Loucy (cell line): ENCODE measurements at regions not wholly inside any gene's neighbourhood (a gene's known extent, or its start where the extent isn't known, plus 50 kb on each side); places are given as distances from the start of the nearest gene placed in this dataset.

ENCODE experiments used
- CTCF ChIP-seq: fragments of 200-600 bp; sonication (generic); conservative IDR thresholded peaks from 2 replicates; pipeline ENCODE4 v1.5.1; 2014; ENCODE audit warnings: mild to moderate bottlenecking, antibody characterized with exemption, low read length
- EZH2phosphoT487 ChIP-seq: fragments of 200-600 bp; IDR thresholded peaks from 2 replicates; pipeline ENCODE4 v1.6.1; 2018; ENCODE audit warnings: antibody characterized with exemption, mild to moderate bottlenecking, moderate library complexity, borderline replicate concordance

GRCh38 chr13:80161219-80161618, 179.7 kb downstream of the SPRY2 start:
- TF ChIP-seq CTCF (no peak), EZH2phosphoT487 (no peak)
